Astrocyte (in vitro differentiated cells and primary cell): ENCODE measurements at regions not wholly inside any gene's neighbourhood (a gene's known extent, or its start where the extent isn't known, plus 50 kb on each side); places are given as distances from the start of the nearest gene placed in this dataset.

ENCODE experiments used
- EZH2 ChIP-seq: IDR thresholded peaks from 2 replicates; pipeline ENCODE4 v1.6.1; 2012; ENCODE audit warnings: mild to moderate bottlenecking, low read length, inconsistent platforms; ENCODE audit not compliant: insufficient read depth
- TF ChIP-seq, protein P1 (sequence below): IDR thresholded peaks from 2 replicates; pipeline ENCODE4 v1.5.1; 2011; ENCODE audit warnings: low read depth, mild to moderate bottlenecking, inconsistent platforms, low read length, moderate library complexity; ENCODE audit not compliant: insufficient read depth

DNA sequence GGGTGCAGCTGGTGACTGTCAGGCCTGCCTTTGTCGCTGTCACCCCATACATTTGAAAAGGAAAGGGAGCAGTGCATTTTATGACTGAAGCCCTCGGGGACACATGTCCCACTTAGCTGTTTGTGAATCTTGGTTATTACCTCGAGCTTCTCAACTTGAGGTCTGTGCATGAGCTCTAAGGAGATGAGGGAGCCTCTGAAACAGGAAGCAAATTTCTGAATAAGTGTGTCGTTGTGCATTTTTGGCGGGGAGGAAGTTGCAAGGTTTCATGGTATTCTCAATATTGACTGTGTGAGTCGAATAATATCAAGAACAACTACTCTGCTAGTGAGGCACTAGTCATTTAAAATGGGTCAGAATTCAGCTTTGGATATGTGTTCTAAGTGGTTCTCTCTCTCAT, 149.7 kb upstream of the PLET1 start:
- TF ChIP-seq, protein P1, sequence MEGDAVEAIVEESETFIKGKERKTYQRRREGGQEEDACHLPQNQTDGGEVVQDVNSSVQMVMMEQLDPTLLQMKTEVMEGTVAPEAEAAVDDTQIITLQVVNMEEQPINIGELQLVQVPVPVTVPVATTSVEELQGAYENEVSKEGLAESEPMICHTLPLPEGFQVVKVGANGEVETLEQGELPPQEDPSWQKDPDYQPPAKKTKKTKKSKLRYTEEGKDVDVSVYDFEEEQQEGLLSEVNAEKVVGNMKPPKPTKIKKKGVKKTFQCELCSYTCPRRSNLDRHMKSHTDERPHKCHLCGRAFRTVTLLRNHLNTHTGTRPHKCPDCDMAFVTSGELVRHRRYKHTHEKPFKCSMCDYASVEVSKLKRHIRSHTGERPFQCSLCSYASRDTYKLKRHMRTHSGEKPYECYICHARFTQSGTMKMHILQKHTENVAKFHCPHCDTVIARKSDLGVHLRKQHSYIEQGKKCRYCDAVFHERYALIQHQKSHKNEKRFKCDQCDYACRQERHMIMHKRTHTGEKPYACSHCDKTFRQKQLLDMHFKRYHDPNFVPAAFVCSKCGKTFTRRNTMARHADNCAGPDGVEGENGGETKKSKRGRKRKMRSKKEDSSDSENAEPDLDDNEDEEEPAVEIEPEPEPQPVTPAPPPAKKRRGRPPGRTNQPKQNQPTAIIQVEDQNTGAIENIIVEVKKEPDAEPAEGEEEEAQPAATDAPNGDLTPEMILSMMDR: no peak
- no peak for TF ChIP-seq EZH2
